HCT116 (cell line): ENCODE measurements at regions not wholly inside any gene's neighbourhood (a gene's known extent, or its start where the extent isn't known, plus 50 kb on each side); places are given as distances from the start of the nearest gene placed in this dataset.

Source experiments
- ATAC-seq: fragments of 200-7000 bp; cut with Tn5 transposase; 2 replicates; pipeline ENCODE4 v1.9.1; 2020; ENCODE audit warnings: mild to moderate bottlenecking, moderate library complexity
- BruUV-seq: library from RNA; stranded (reverse); fragments of 400-500 nt; replicated peaks from 2 replicates; lab custom pipeline; 2021; lab: Mats Ljungman, UMichigan
- CTCF ChIA-PET: fragments of 300-600 bp; sonication (Branson Sonifier 250); formaldehyde crosslinking; loops from one replicate; lab custom pipeline; 2021; ENCODE audit warnings: antibody characterized with exemption; lab: Charles Lee
- POLR2A ChIA-PET: fragments of 300-600, 350-600 bp; sonication (Branson Sonifier 250); formaldehyde crosslinking; loops from one replicate; lab custom pipeline; 2021; ENCODE audit warnings: antibody characterized with exemption; lab: Charles Lee
- RAD21 ChIA-PET, 2 experiments: fragments of 300-600 bp; sonication (Branson Sonifier 250); formaldehyde crosslinking; loops; one replicate each; lab custom pipeline; 2023; ENCODE audit warnings: low total read pairs in 2 of 2; ENCODE audit not compliant: uncharacterized antibody in 2 of 2, unreplicated experiment in 2 of 2, low non-redundant PET in 1 of 2; lab: Charles Lee
- DNase-seq: peaks from one replicate; pipeline ENCODE4 v3.0.0-alpha.2; 2010; ENCODE audit warnings: low read depth, low spot score
- H2AFZ ChIP-seq: fragments of 200-600 bp; shearing (Covaris generic), sonication (generic); 2 replicates; pipeline ENCODE4 v1.6.1; 2017; ENCODE audit warnings: low read depth, mixed run types, mixed read lengths, antibody characterized with exemption, low read length; ENCODE audit not compliant: poor library complexity, severe bottlenecking
- H3K27ac ChIP-seq: 2 replicates; pipeline ENCODE4 v1.5.1; 2012; ENCODE audit warnings: low read depth, low read length
- H3K27me3 ChIP-seq: fragments of 200-600 bp; sonication (generic); 2 replicates; pipeline ENCODE4 v1.6.1; 2016; ENCODE audit warnings: mixed run types, low read length, mixed read lengths; ENCODE audit not compliant: insufficient read depth
- H3K36me3 ChIP-seq, 2 experiments: fragments of 200-500 bp in 1 of 2; fragments of 200-600 bp in 1 of 2; sonication (Bioruptor generic) in 1 of 2; sonication (generic) in 1 of 2; 2 replicates each; pipeline versions ENCODE4 v1.5.1 to v1.6.1; 2014 to 2016; ENCODE audit warnings: low read length in 2 of 2, inconsistent platforms in 1 of 2, mixed read lengths in 1 of 2, mixed run types in 1 of 2; ENCODE audit not compliant: insufficient read depth in 2 of 2, control insufficient read depth in 1 of 2
- H3K4me1 ChIP-seq, 2 experiments: fragments of 200-600 bp in 1 of 2; sonication (generic) in 1 of 2; 2 replicates each; pipeline versions ENCODE4 v1.5.1 to v1.6.1; 2012 to 2017; ENCODE audit warnings: low read length in 2 of 2, inconsistent platforms in 1 of 2, mild to moderate bottlenecking in 1 of 2, mixed read lengths in 1 of 2, mixed run types in 1 of 2, moderate library complexity in 1 of 2; ENCODE audit not compliant: insufficient read depth in 2 of 2, control insufficient read depth in 1 of 2
- H3K4me2 ChIP-seq: fragments of 200-600 bp; sonication (generic); 2 replicates; pipeline ENCODE4 v1.6.1; 2017; ENCODE audit warnings: mixed run types, low read length, mixed read lengths
- H3K4me3 ChIP-seq, 2 experiments: fragments of 200-600 bp in 1 of 2; sonication (generic) in 1 of 2; replicated peaks in 1 of 2; 2 replicates each; pipeline ENCODE4 v1.5.1; 2011 to 2016; ENCODE audit warnings: low read length in 2 of 2, control low read depth in 1 of 2, low read depth in 1 of 2, mild to moderate bottlenecking in 1 of 2, mixed read lengths in 1 of 2, mixed run types in 1 of 2
- H3K79me2 ChIP-seq: fragments of 200-600 bp; sonication (generic); 2 replicates; pipeline ENCODE4 v1.6.1; 2017; ENCODE audit warnings: mild to moderate bottlenecking, mixed run types, low read length, moderate library complexity, mixed read lengths; ENCODE audit not compliant: insufficient read depth
- H3K9ac ChIP-seq: fragments of 200-600 bp; sonication (generic); 2 replicates; pipeline ENCODE4 v1.6.1; 2016; ENCODE audit warnings: low read length, mixed read lengths
- H3K9me2 ChIP-seq: fragments of 200-600 bp; sonication (generic), shearing (Covaris generic); 2 replicates; pipeline ENCODE4 v1.6.1; 2017; ENCODE audit warnings: mixed run types, mild to moderate bottlenecking, moderate library complexity; ENCODE audit not compliant: insufficient read depth
- H3K9me3 ChIP-seq, 2 experiments: fragments of 200-500 bp in 1 of 2; fragments of 200-600 bp in 1 of 2; sonication (Bioruptor generic) in 1 of 2; sonication (generic) in 1 of 2; 2 replicates each; pipeline ENCODE4 v1.6.1; 2014 to 2017; ENCODE audit warnings: low read length in 2 of 2, mixed read lengths in 2 of 2, inconsistent platforms in 1 of 2, low read depth in 1 of 2, mild to moderate bottlenecking in 1 of 2, mixed run types in 1 of 2, moderate library complexity in 1 of 2; ENCODE audit not compliant: control insufficient read depth in 1 of 2, insufficient read depth in 1 of 2
- H4K20me1 ChIP-seq: fragments of 200-600 bp; sonication (generic), shearing (Covaris generic); 2 replicates; pipeline ENCODE4 v1.6.1; 2017; ENCODE audit warnings: mixed run types, mild to moderate bottlenecking, moderate library complexity; ENCODE audit not compliant: insufficient read depth
- CBX3 ChIP-seq: IDR thresholded peaks from 2 replicates; pipeline ENCODE4 v1.6.1; 2012; ENCODE audit warnings: low read depth
- CEBPB ChIP-seq: IDR thresholded peaks from 2 replicates; pipeline ENCODE4 v1.6.1; 2012; ENCODE audit warnings: low read depth
- ELF1 ChIP-seq: IDR thresholded peaks from 2 replicates; pipeline ENCODE4 v1.6.1; 2012; ENCODE audit warnings: low read depth, borderline replicate concordance
- EZH2 ChIP-seq: fragments of 200-600 bp; sonication (generic); IDR thresholded peaks from 2 replicates; pipeline ENCODE4 v1.6.1; 2017; ENCODE audit warnings: antibody characterized with exemption, mixed run types
- JUND ChIP-seq: IDR thresholded peaks from 2 replicates; pipeline ENCODE4 v1.6.1; 2012
- MAX ChIP-seq: IDR thresholded peaks from 2 replicates; pipeline ENCODE4 v1.6.1; 2012
- POLR2AphosphoS5 ChIP-seq: IDR thresholded peaks from 2 replicates; pipeline ENCODE4 v1.6.1; 2011; ENCODE audit warnings: mild to moderate bottlenecking, low read depth, low read length, moderate library complexity
- RAD21 ChIP-seq: IDR thresholded peaks from 2 replicates; pipeline ENCODE4 v1.6.1; 2012; ENCODE audit warnings: low read depth, mild to moderate bottlenecking
- SP1 ChIP-seq: IDR thresholded peaks from 2 replicates; pipeline ENCODE4 v1.6.1; 2012; ENCODE audit warnings: low read depth
- SRF ChIP-seq: IDR thresholded peaks from 2 replicates; pipeline ENCODE4 v1.6.1; 2012; ENCODE audit warnings: low read depth
- YY1 ChIP-seq: IDR thresholded peaks from 2 replicates; pipeline ENCODE4 v1.6.1; 2011; ENCODE audit warnings: low read length, low read depth, moderate library complexity, mild to moderate bottlenecking; ENCODE audit not compliant: insufficient replicate concordance; ENCODE audit errors: extremely low read depth
- ZFX ChIP-seq: fragments of 450-650 bp; IDR thresholded peaks from 2 replicates; pipeline ENCODE4 v1.6.1; 2017
- ZNF274 ChIP-seq: fragments of 200-500 bp; sonication (Bioruptor generic); IDR thresholded peaks from 2 replicates; pipeline ENCODE4 v1.6.1; 2014; ENCODE audit warnings: mild to moderate bottlenecking, low read depth, low read length, inconsistent platforms
- intact Hi-C: fragments of 100-400 bp; cut with micrococcal nuclease; formaldehyde crosslinking; loops from 2 replicates; pipeline ENCODE4 v1.10.0; 2022
- TF ChIP-seq, protein P1 (sequence below), 3 experiments: fragments of 200-600 bp in 1 of 3; sonication (generic) in 1 of 3; IDR thresholded peaks in 2 of 3; conservative IDR thresholded peaks in 1 of 3; 2 replicates each; pipeline ENCODE4 v1.5.1; 2012 to 2017; ENCODE audit warnings: low read depth in 2 of 3, low read length in 2 of 3, antibody characterized with exemption in 1 of 3, borderline replicate concordance in 1 of 3, control low read depth in 1 of 3, mild to moderate bottlenecking in 1 of 3, mixed read lengths in 1 of 3, mixed run types in 1 of 3, moderate library complexity in 1 of 3; ENCODE audit not compliant: insufficient read depth in 1 of 3
- TF ChIP-seq, protein P2 (sequence below): IDR thresholded peaks from 2 replicates; pipeline ENCODE4 v1.6.1; 2011; ENCODE audit warnings: mild to moderate bottlenecking, low read length, moderate library complexity; ENCODE audit not compliant: insufficient replicate concordance; ENCODE audit errors: extremely low read depth

DNA sequence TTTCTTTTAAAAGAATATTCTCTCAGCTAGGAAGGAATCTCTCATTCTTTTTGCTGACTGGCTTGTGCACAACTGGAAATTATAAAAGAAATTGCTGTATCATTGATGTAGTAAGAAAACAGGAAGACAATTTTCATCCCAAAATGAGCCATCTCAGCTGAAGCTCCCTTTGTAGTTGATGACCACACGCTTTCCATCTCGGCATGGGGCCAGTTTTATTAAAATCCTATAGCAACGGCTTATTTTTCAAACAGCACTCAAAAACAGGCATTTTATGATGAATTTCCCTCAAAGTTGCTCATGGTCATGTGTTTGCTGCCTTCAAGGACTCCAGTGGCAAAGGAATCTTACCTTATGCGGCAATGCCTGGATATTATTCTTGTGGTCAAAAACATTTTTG is 62.4 kb upstream of the GLIS3 start (continued):
- TF ChIP-seq YY1 = no peak
- no peak for TF ChIP-seq RAD21
- no peak for TF ChIP-seq ZFX
- TF ChIP-seq JUND = no peak
- no peak for TF ChIP-seq EZH2
- no peak for TF ChIP-seq ZNF274
- no peak for TF ChIP-seq CBX3
- no peak for TF ChIP-seq ELF1
- TF ChIP-seq, protein P1, sequence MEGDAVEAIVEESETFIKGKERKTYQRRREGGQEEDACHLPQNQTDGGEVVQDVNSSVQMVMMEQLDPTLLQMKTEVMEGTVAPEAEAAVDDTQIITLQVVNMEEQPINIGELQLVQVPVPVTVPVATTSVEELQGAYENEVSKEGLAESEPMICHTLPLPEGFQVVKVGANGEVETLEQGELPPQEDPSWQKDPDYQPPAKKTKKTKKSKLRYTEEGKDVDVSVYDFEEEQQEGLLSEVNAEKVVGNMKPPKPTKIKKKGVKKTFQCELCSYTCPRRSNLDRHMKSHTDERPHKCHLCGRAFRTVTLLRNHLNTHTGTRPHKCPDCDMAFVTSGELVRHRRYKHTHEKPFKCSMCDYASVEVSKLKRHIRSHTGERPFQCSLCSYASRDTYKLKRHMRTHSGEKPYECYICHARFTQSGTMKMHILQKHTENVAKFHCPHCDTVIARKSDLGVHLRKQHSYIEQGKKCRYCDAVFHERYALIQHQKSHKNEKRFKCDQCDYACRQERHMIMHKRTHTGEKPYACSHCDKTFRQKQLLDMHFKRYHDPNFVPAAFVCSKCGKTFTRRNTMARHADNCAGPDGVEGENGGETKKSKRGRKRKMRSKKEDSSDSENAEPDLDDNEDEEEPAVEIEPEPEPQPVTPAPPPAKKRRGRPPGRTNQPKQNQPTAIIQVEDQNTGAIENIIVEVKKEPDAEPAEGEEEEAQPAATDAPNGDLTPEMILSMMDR (IDR thresholded peaks at IDR 0.05 in 2 of 3, conservative IDR thresholded peaks at IDR 0.05 in 1 of 3; ENCODE audit: borderline replicate concordance in 1 of 3, insufficient read depth in 1 of 3, low read depth in 2 of 3, low read length in 2 of 3) = no peak
- TF ChIP-seq POLR2AphosphoS5 = no peak
- TF ChIP-seq CEBPB = no peak

- no peak for ATAC-seq
- H3K4me2 ChIP-seq = no peak overlapping the region
- ChIA-PET CTCF (no interaction called here), POLR2A (no interaction called here), RAD21 (no interaction called here)
- H3K27me3 ChIP-seq = no peaks in the 10 kb centered on the region
- H3K4me1 ChIP-seq = no peaks in the 10 kb centered on the region
- H4K20me1 ChIP-seq = no peaks in the 10 kb centered on the region
- H2AFZ ChIP-seq = no peak overlapping the region
- H3K36me3 ChIP-seq = no peaks in the 10 kb centered on the region
- no peak overlapping the region for H3K4me3 ChIP-seq
- no peak overlapping the region for H3K9ac ChIP-seq
- DNase-seq = no peak
- intact Hi-C loops = no loop called here
- no peaks in the 10 kb centered on the region for H3K9me3 ChIP-seq
- no TSS peak for BruUV-seq
- TF ChIP-seq, protein P1 (IDR thresholded peaks at IDR 0.05 in 2 of 3, conservative IDR thresholded peaks at IDR 0.05 in 1 of 3; ENCODE audit: borderline replicate concordance in 1 of 3, insufficient read depth in 1 of 3, low read depth in 2 of 3, low read length in 2 of 3) = no peak
- no peak for TF ChIP-seq SRF
- TF ChIP-seq SP1 = no peak
- no peak for TF ChIP-seq MAX
- TF ChIP-seq JUND = no peak
- no peak for TF ChIP-seq ELF1
- no peak for TF ChIP-seq YY1
- TF ChIP-seq, protein P2, sequence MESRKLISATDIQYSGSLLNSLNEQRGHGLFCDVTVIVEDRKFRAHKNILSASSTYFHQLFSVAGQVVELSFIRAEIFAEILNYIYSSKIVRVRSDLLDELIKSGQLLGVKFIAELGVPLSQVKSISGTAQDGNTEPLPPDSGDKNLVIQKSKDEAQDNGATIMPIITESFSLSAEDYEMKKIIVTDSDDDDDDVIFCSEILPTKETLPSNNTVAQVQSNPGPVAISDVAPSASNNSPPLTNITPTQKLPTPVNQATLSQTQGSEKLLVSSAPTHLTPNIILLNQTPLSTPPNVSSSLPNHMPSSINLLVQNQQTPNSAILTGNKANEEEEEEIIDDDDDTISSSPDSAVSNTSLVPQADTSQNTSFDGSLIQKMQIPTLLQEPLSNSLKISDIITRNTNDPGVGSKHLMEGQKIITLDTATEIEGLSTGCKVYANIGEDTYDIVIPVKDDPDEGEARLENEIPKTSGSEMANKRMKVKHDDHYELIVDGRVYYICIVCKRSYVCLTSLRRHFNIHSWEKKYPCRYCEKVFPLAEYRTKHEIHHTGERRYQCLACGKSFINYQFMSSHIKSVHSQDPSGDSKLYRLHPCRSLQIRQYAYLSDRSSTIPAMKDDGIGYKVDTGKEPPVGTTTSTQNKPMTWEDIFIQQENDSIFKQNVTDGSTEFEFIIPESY = no peak
- H3K79me2 ChIP-seq = no peaks in the 10 kb centered on the region
- no peak overlapping the region for H3K27ac ChIP-seq
- H3K9me2 ChIP-seq = no peaks in the 10 kb centered on the region
Measured at GRCh38 chr9:4359016-4359415, 59.1 kb upstream of the GLIS3 start.
